ENCODE measurements at regions not wholly inside any gene's neighbourhood (a gene's known extent, or its start where the extent isn't known, plus 50 kb on each side); places are given as distances from the start of the nearest gene placed in this dataset.
"Not testable (repeated sequence)": the region's sequence is repeated elsewhere in the genome, so short reads cannot be mapped to it uniquely, and the experiment has no call there.

DNA sequence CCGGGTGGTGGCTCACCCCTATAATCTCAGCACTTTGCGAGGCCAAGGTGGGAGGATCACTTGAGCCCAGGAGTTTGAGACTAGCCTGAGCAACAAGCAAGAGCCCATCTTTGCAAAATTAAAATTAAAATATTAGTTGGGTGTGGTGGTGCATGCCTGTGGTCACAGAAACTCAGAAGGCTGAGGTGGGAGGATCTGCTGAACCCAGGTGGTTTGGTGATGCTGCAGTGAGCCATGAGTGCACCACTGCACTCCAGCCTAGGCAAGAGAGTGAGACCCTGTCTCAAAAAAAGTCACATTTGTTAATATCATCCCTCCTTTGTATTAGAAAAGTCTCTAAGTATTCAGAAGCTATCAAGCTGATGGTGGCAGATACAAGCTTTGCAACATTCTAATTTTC is 317.5 kb downstream of the ANKRD30A start:
- H3K4me3 Mint-ChIP-seq = no peak overlapping the region
- no peak overlapping the region for H3K27ac Mint-ChIP-seq
- no peaks in the 10 kb centered on the region for H3K36me3 Mint-ChIP-seq
- no peaks in the 10 kb centered on the region for H3K27me3 Mint-ChIP-seq
- no peak for DNase-seq (ENCODE audit: extremely low spot score, unreplicated experiment)
- H3K9me3 Mint-ChIP-seq = peaks cover 9% of the 10 kb centered on the region
- no peaks in the 10 kb centered on the region for H3K4me1 Mint-ChIP-seq (ENCODE audit: unreplicated experiment)
- TF ChIP-seq, protein P1, sequence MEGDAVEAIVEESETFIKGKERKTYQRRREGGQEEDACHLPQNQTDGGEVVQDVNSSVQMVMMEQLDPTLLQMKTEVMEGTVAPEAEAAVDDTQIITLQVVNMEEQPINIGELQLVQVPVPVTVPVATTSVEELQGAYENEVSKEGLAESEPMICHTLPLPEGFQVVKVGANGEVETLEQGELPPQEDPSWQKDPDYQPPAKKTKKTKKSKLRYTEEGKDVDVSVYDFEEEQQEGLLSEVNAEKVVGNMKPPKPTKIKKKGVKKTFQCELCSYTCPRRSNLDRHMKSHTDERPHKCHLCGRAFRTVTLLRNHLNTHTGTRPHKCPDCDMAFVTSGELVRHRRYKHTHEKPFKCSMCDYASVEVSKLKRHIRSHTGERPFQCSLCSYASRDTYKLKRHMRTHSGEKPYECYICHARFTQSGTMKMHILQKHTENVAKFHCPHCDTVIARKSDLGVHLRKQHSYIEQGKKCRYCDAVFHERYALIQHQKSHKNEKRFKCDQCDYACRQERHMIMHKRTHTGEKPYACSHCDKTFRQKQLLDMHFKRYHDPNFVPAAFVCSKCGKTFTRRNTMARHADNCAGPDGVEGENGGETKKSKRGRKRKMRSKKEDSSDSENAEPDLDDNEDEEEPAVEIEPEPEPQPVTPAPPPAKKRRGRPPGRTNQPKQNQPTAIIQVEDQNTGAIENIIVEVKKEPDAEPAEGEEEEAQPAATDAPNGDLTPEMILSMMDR (conservative IDR thresholded peaks at IDR 0.05) = no peak

DNA sequence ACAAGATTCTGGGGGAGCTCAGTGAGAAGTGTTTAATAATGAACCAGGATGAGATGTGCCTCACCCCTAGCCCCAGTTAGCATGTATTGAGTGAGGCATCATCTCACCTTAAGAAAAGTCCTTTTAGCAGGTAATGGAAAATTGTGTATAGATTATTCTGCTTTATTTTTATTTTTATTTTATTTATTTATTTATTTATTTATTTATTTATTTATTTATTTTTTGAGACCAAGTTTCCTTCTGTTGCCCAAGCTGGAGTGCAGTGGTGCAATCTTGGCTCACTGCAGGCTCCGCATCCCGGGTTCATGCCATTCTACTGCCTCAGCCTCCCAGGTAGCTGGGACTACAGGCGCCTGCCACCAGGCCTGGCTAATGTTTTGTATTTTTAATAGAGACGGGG is 315.8 kb downstream of the ANKRD30A start:
- not testable (repeated sequence) for H3K4me3 Mint-ChIP-seq; H3K36me3 Mint-ChIP-seq; H3K27ac Mint-ChIP-seq; H3K27me3 Mint-ChIP-seq; H3K9me3 Mint-ChIP-seq; DNase-seq (ENCODE audit: extremely low spot score, unreplicated experiment); H3K4me1 Mint-ChIP-seq (ENCODE audit: unreplicated experiment)

DNA sequence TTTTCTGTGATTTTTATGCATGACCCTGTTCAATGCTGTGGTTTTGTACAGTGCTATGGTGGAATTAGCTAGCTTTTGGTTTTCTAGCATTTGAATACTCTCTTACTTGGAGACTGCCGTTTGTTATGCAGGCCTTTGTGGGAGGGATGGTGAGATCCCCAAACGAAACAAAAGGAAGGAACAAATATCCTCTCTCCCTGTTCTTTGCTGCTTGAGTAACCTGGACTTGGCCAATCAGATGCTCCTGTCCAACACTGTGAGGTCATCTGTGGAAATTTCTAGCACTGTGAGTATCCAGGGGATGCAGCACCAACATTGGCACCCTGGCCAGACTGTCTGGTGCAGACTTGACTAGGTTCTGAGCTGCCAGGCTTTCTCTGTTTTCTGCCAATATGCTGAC is 314.4 kb downstream of the ANKRD30A start:
- Mint-ChIP-seq H3K4me1 (ENCODE audit: unreplicated experiment) (no peaks in the 10 kb centered on the region), H3K27me3 (no peaks in the 10 kb centered on the region), H3K36me3 (no peaks in the 10 kb centered on the region), H3K27ac (no peak overlapping the region), H3K4me3 (no peak overlapping the region), H3K9me3 (peaks cover 4% of the 10 kb centered on the region)
- DNase-seq (ENCODE audit: extremely low spot score, unreplicated experiment) = no peak
- TF ChIP-seq, protein P1 (conservative IDR thresholded peaks at IDR 0.05) = no peak

DNA sequence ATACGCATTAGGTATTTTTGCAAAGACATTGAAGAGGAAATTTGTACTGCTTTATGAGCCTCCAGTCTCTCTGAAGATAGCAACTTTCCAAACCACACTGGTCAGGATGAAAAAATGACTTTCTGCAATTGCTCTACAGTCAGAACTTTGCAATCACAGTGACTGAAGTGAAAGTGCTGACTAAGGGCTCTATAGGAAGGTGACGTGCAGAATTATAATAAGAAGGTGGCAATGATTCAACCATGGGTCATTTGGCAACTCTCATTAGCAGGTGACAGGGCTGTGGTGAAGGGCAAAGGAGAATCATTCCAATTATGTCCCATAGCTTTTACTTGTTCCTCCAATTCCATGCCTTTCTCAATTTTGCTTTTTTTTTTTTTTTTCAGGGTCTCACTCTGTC is 311.0 kb downstream of the ANKRD30A start:
- Mint-ChIP-seq H3K9me3 (peaks cover 4% of the 10 kb centered on the region), H3K4me3 (no peak overlapping the region), H3K36me3 (no peaks in the 10 kb centered on the region), H3K27me3 (no peaks in the 10 kb centered on the region), H3K27ac (no peak overlapping the region), H3K4me1 (ENCODE audit: unreplicated experiment) (no peaks in the 10 kb centered on the region)
- no peak for DNase-seq (ENCODE audit: extremely low spot score, unreplicated experiment)
- TF ChIP-seq, protein P1 (conservative IDR thresholded peaks at IDR 0.05) = no peak

DNA sequence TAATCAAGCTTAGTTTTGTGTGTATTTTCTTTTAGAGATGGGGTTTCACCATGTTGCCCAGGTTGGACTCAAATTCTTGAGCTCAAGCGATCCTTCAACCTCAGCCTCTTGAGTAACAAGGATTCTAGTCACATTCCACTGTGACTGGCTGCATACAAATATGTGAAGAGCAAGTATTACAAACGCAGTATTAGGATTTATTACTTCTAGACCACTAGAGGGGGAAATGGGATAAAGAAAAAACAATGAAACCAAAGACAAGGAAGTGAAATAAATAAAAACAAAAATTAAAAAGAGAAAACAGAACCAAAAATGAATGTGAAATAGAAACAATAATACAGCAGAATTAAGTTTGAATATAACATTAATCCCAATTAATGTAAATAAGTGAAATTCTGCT is 308.7 kb downstream of the ANKRD30A start:
- Mint-ChIP-seq H3K9me3 (no peaks in the 10 kb centered on the region), H3K27ac (no peak overlapping the region), H3K4me3 (no peak overlapping the region), H3K36me3 (no peaks in the 10 kb centered on the region), H3K27me3 (no peaks in the 10 kb centered on the region), H3K4me1 (ENCODE audit: unreplicated experiment) (no peaks in the 10 kb centered on the region)
- TF ChIP-seq, protein P1 (conservative IDR thresholded peaks at IDR 0.05) = no peak
- no peak for DNase-seq (ENCODE audit: extremely low spot score, unreplicated experiment)
